ENCODE measurements at regions not wholly inside any gene's neighbourhood (a gene's known extent, or its start where the extent isn't known, plus 50 kb on each side); places are given as distances from the start of the nearest gene placed in this dataset.
A peak's percentile ranks its signal among the peaks of the same experiment; 100 is the strongest.

- Histone ChIP-seq H3K27ac (ENCODE audit: low read depth in 1 of 2, low read length in 2 of 2) (no peak overlapping the region), H3K27me3 (ENCODE audit: control insufficient read depth in 1 of 2, insufficient read depth in 2 of 2, low read length in 1 of 2) (no peaks in the 10 kb centered on the region), H3K9me3 (ENCODE audit: control insufficient read depth, low read length) (no peaks in the 10 kb centered on the region), H3K36me3 (ENCODE audit: control insufficient read depth in 1 of 2, insufficient read depth in 2 of 2, low read length in 1 of 2) (no peaks in the 10 kb centered on the region), H3K4me3 (ENCODE audit: low read length in 2 of 2) (no peak overlapping the region), H3K4me1 (ENCODE audit: control insufficient read depth in 1 of 2, insufficient read depth in 2 of 2, low read length in 2 of 2) (no peaks in the 10 kb centered on the region)
- 1 to 2% methylated on average over 2 of the region's 2 CpGs for WGBS, 2 donors
- DNase-seq: no peak
- intact Hi-C loops (cut with DNase I): loop anchor here (2.0 to 5.0 kb wide), 3 partner anchors 301 to 476 kb away; partner anchors contain the start of genes DUSP6 (in 1 of the 2) and POC1B (in 1 of the 2)
- no peak for ATAC-seq (ENCODE audit: low FRiP score)
These were observed 301.1 kb downstream of the DUSP6 start for GRCh38 chr12:89051065-89051677.

- no peaks in the 10 kb centered on the region for H3K36me3 ChIP-seq (ENCODE audit: control insufficient read depth in 1 of 2, insufficient read depth in 2 of 2, low read length in 1 of 2)
- WGBS, 2 donors: 94 to 96% methylated on average over 2 of the region's 2 CpGs
- ATAC-seq (ENCODE audit: low FRiP score): no peak
- no peak for DNase-seq
- no peaks in the 10 kb centered on the region for H3K9me3 ChIP-seq (ENCODE audit: control insufficient read depth, low read length)
- no peaks in the 10 kb centered on the region for H3K4me1 ChIP-seq (ENCODE audit: control insufficient read depth in 1 of 2, insufficient read depth in 2 of 2, low read length in 2 of 2)
- no peak overlapping the region for H3K4me3 ChIP-seq (ENCODE audit: low read length in 2 of 2)
- H3K27ac ChIP-seq (ENCODE audit: low read depth in 1 of 2, low read length in 2 of 2): no peak overlapping the region
- H3K27me3 ChIP-seq (ENCODE audit: control insufficient read depth in 1 of 2, insufficient read depth in 2 of 2, low read length in 1 of 2): no peaks in the 10 kb centered on the region
- intact Hi-C loops (cut with DNase I): loop anchor here in 1 of 2 donors (5.0 kb wide), 1 partner anchor 474 kb away; the partner anchor contains the start of gene GALNT4
These were observed 304.4 kb downstream of the DUSP6 start for GRCh38 chr12:89047856-89048418.

GRCh38 chr12:89041078-89041477 is 311.2 kb downstream of the DUSP6 start:
- WGBS, 2 donors: 23 to 37% methylated on average over 2 of the region's 2 CpGs

GRCh38 chr12:89040146-89040964 is 311.9 kb downstream of the DUSP6 start:
- Histone ChIP-seq H3K27ac (ENCODE audit: low read depth in 1 of 2, low read length in 2 of 2) (no peak overlapping the region), H3K36me3 (ENCODE audit: control insufficient read depth in 1 of 2, insufficient read depth in 2 of 2, low read length in 1 of 2) (no peaks in the 10 kb centered on the region), H3K9me3 (ENCODE audit: control insufficient read depth, low read length) (no peaks in the 10 kb centered on the region), H3K4me1 (ENCODE audit: control insufficient read depth in 1 of 2, insufficient read depth in 2 of 2, low read length in 2 of 2) (no peaks in the 10 kb centered on the region), H3K4me3 (ENCODE audit: low read length in 2 of 2) (no peak overlapping the region), H3K27me3 (ENCODE audit: control insufficient read depth in 1 of 2, insufficient read depth in 2 of 2, low read length in 1 of 2) (no peaks in the 10 kb centered on the region)
- DNase-seq: peak; percentile 49 to 73
- no peak for ATAC-seq (ENCODE audit: low FRiP score)
- intact Hi-C loops (cut with DNase I): no loop called here
- 82 to 88% methylated on average over 10 of the region's 10 CpGs for WGBS, 2 donors

More at GRCh38 chr12:89041078-89041477, 311.2 kb downstream of the DUSP6 start:
- H3K27ac ChIP-seq (ENCODE audit: low read depth in 1 of 2, low read length in 2 of 2): no peak overlapping the region
- intact Hi-C loops (cut with DNase I): no loop called here
- H3K9me3 ChIP-seq (ENCODE audit: control insufficient read depth, low read length): no peaks in the 10 kb centered on the region
- H3K4me1 ChIP-seq (ENCODE audit: control insufficient read depth in 1 of 2, insufficient read depth in 2 of 2, low read length in 2 of 2): no peaks in the 10 kb centered on the region
- no peak overlapping the region for H3K4me3 ChIP-seq (ENCODE audit: low read length in 2 of 2)
- H3K36me3 ChIP-seq (ENCODE audit: control insufficient read depth in 1 of 2, insufficient read depth in 2 of 2, low read length in 1 of 2): no peaks in the 10 kb centered on the region
- ATAC-seq (ENCODE audit: low FRiP score) (no peak), DNase-seq (no peak)
- no peaks in the 10 kb centered on the region for H3K27me3 ChIP-seq (ENCODE audit: control insufficient read depth in 1 of 2, insufficient read depth in 2 of 2, low read length in 1 of 2)

GRCh38 chr12:89038831-89039512 is 313.3 kb downstream of the DUSP6 start:
- H3K9me3 ChIP-seq (ENCODE audit: control insufficient read depth, low read length): no peaks in the 10 kb centered on the region
- no peak overlapping the region for H3K4me3 ChIP-seq (ENCODE audit: low read length in 2 of 2)
- DNase-seq: no peak
- 85 to 87% methylated on average over 4 of the region's 4 CpGs for WGBS, 2 donors
- H3K27ac ChIP-seq (ENCODE audit: low read depth in 1 of 2, low read length in 2 of 2): no peak overlapping the region
- ATAC-seq (ENCODE audit: low FRiP score): no peak
- no peaks in the 10 kb centered on the region for H3K27me3 ChIP-seq (ENCODE audit: control insufficient read depth in 1 of 2, insufficient read depth in 2 of 2, low read length in 1 of 2)
- intact Hi-C loops (cut with DNase I): no loop called here
- H3K36me3 ChIP-seq (ENCODE audit: control insufficient read depth in 1 of 2, insufficient read depth in 2 of 2, low read length in 1 of 2): no peaks in the 10 kb centered on the region
- H3K4me1 ChIP-seq (ENCODE audit: control insufficient read depth in 1 of 2, insufficient read depth in 2 of 2, low read length in 2 of 2): no peaks in the 10 kb centered on the region

- 86 to 90% methylated on average over 3 of the region's 3 CpGs for WGBS, 2 donors
- no peak for ATAC-seq (ENCODE audit: low FRiP score)
- no peak for DNase-seq
- H3K27ac ChIP-seq (ENCODE audit: low read depth in 1 of 2, low read length in 2 of 2): no peak overlapping the region
- no peaks in the 10 kb centered on the region for H3K27me3 ChIP-seq (ENCODE audit: control insufficient read depth in 1 of 2, insufficient read depth in 2 of 2, low read length in 1 of 2)
- H3K4me1 ChIP-seq (ENCODE audit: control insufficient read depth in 1 of 2, insufficient read depth in 2 of 2, low read length in 2 of 2): no peaks in the 10 kb centered on the region
- intact Hi-C loops (cut with DNase I): no loop called here
- H3K4me3 ChIP-seq (ENCODE audit: low read length in 2 of 2): no peak overlapping the region
- H3K9me3 ChIP-seq (ENCODE audit: control insufficient read depth, low read length): no peaks in the 10 kb centered on the region
- H3K36me3 ChIP-seq (ENCODE audit: control insufficient read depth in 1 of 2, insufficient read depth in 2 of 2, low read length in 1 of 2): no peaks in the 10 kb centered on the region
These were observed 319.2 kb downstream of the DUSP6 start for GRCh38 chr12:89033062-89033461.

GRCh38 chr12:89029961-89030360 is 322.3 kb downstream of the DUSP6 start:
- 95 to 98% methylated on average over 2 of the region's 2 CpGs for WGBS, 2 donors
- no peak for ATAC-seq (ENCODE audit: low FRiP score)
- intact Hi-C loops (cut with DNase I): no loop called here

GRCh38 chr12:89024580-89024979 is 327.7 kb downstream of the DUSP6 start:
- Histone ChIP-seq H3K9me3 (ENCODE audit: control insufficient read depth, low read length) (no peaks in the 10 kb centered on the region), H3K4me1 (ENCODE audit: control insufficient read depth in 1 of 2, insufficient read depth in 2 of 2, low read length in 2 of 2) (no peaks in the 10 kb centered on the region), H3K36me3 (ENCODE audit: control insufficient read depth in 1 of 2, insufficient read depth in 2 of 2, low read length in 1 of 2) (no peaks in the 10 kb centered on the region), H3K27ac (ENCODE audit: low read depth in 1 of 2, low read length in 2 of 2) (no peak overlapping the region), H3K4me3 (ENCODE audit: low read length in 2 of 2) (no peak overlapping the region), H3K27me3 (ENCODE audit: control insufficient read depth in 1 of 2, insufficient read depth in 2 of 2, low read length in 1 of 2) (no peaks in the 10 kb centered on the region)
- DNase-seq: no peak
- no peak for ATAC-seq (ENCODE audit: low FRiP score)
- 75 to 83% methylated on average over 4 of the region's 4 CpGs for WGBS, 2 donors
- intact Hi-C loops (cut with DNase I): no loop called here

More at GRCh38 chr12:89029961-89030360, 322.3 kb downstream of the DUSP6 start:
- H3K4me3 ChIP-seq (ENCODE audit: low read length in 2 of 2): no peak overlapping the region
- no peak for DNase-seq
- no peaks in the 10 kb centered on the region for H3K9me3 ChIP-seq (ENCODE audit: control insufficient read depth, low read length)
- H3K27ac ChIP-seq (ENCODE audit: low read depth in 1 of 2, low read length in 2 of 2): no peak overlapping the region
- H3K36me3 ChIP-seq (ENCODE audit: control insufficient read depth in 1 of 2, insufficient read depth in 2 of 2, low read length in 1 of 2): no peaks in the 10 kb centered on the region
- H3K27me3 ChIP-seq (ENCODE audit: control insufficient read depth in 1 of 2, insufficient read depth in 2 of 2, low read length in 1 of 2): no peaks in the 10 kb centered on the region
- no peaks in the 10 kb centered on the region for H3K4me1 ChIP-seq (ENCODE audit: control insufficient read depth in 1 of 2, insufficient read depth in 2 of 2, low read length in 2 of 2)

All from aorta (tissue), 5 donors.